ENCODE measurements at regions not wholly inside any gene's neighbourhood (a gene's known extent, or its start where the extent isn't known, plus 50 kb on each side); places are given as distances from the start of the nearest gene placed in this dataset.

DNA sequence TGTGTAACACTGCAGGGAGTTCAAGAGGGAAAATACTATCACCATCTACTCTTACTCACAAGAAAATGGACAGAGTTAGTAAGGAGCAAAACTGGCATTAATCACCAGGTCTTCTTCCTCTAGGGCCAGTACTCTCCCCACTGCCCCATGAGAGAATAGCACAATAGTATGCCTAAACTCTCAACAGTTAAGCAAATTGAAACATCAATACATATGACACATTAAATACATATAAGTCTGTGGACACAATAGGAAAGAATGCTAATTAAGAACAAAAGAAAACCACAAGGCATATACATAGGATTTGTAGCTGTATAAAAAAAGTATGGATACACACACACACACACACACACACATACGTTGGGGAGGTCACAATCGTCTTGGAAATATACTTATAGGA, 197.9 kb upstream of the BDNF start:
- intact Hi-C loops (cut with DNase I; ENCODE audit: low total_unique reads) = no loop called here
- Histone ChIP-seq H3K9me3 (no peaks in the 10 kb centered on the region), H3K4me1 (no peaks in the 10 kb centered on the region), H3K27ac (no peak overlapping the region), H3K4me3 (no peak overlapping the region), H3K36me3 (ENCODE audit: low read depth, missing control alignments) (no peaks in the 10 kb centered on the region), H3K27me3 (no peaks in the 10 kb centered on the region)
- no peak for DNase-seq
- WGBS, 2 donors = 80 to 86% methylated on average over 2 of the region's 2 CpGs
- TF ChIP-seq POLR2A (IDR thresholded peaks at IDR 0.05) = no peak
- TF ChIP-seq, protein P1, sequence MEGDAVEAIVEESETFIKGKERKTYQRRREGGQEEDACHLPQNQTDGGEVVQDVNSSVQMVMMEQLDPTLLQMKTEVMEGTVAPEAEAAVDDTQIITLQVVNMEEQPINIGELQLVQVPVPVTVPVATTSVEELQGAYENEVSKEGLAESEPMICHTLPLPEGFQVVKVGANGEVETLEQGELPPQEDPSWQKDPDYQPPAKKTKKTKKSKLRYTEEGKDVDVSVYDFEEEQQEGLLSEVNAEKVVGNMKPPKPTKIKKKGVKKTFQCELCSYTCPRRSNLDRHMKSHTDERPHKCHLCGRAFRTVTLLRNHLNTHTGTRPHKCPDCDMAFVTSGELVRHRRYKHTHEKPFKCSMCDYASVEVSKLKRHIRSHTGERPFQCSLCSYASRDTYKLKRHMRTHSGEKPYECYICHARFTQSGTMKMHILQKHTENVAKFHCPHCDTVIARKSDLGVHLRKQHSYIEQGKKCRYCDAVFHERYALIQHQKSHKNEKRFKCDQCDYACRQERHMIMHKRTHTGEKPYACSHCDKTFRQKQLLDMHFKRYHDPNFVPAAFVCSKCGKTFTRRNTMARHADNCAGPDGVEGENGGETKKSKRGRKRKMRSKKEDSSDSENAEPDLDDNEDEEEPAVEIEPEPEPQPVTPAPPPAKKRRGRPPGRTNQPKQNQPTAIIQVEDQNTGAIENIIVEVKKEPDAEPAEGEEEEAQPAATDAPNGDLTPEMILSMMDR (IDR thresholded peaks at IDR 0.05) = no peak

DNA sequence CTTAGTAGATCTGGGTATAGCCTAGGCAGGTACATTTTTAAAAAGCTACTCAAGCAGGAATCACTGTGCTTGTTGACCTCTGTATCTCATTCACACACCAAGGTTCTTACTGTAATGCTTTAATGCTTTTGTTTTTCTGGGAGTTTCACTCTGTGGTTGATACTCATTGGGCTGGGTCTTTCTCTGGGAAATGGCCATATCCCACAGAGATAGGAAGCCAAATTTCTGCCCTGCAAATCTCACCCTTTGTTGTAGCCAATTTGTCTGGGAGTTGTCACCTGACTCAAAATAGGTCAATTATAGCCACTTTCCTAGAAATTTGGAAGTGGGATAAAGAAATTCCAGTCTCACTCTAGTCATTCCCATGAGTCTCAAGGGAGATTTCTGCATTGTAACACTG, 195.8 kb upstream of the BDNF start:
- intact Hi-C loops (cut with DNase I; ENCODE audit: low total_unique reads) = no loop called here
- no peaks in the 10 kb centered on the region for H3K27me3 ChIP-seq
- no peak overlapping the region for H3K27ac ChIP-seq
- H3K4me3 ChIP-seq = no peak overlapping the region
- TF ChIP-seq POLR2A (IDR thresholded peaks at IDR 0.05) = no peak
- TF ChIP-seq, protein P1 (IDR thresholded peaks at IDR 0.05) = no peak
- H3K36me3 ChIP-seq (ENCODE audit: low read depth, missing control alignments) = no peaks in the 10 kb centered on the region
- H3K4me1 ChIP-seq = no peaks in the 10 kb centered on the region
- no peaks in the 10 kb centered on the region for H3K9me3 ChIP-seq
- no peak for DNase-seq

DNA sequence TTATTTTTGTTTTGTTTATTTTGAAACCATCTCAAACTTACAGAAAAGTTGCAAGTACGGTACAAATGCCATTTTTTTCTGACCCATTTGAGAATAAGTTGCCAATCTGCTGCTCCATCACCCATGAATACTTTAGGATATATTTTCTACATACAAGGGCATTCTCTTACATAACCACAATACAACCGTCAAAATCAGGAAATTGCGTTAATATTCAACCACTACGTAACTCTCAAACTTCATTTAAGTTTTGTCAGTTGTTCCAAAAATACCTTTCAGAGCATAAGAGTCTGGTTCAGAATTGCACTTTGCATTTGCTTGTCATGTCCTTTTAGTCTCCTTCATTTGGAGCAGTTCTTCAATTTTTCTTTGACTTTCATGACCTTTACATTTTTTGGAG, 194.3 kb upstream of the BDNF start:
- WGBS, 2 donors = 78 to 82% methylated on average over 4 of the region's 4 CpGs
- no peak overlapping the region for H3K27ac ChIP-seq
- TF ChIP-seq, protein P1 (IDR thresholded peaks at IDR 0.05) = no peak

DNA sequence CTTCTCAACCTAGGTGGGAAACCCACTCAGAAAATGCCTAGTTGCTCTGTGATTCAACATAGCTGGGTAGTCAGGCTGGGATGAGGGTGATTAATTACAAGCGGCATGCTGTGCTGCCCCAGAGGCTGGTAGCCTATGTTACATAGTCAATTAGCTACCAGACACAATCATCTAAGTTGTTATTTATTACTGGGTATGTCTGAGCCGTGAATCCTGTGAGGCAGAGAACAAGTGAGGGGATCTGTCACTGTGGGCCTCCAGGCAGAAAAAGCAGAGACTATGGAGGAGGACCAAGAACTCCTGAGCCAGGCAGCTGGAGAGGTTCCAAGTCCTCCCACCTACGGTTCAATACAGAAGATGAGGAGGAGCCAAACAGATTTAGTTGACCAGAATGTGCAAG, 186.6 kb upstream of the BDNF start:
- WGBS, 2 donors = 31 to 55% methylated on average over 3 of the region's 3 CpGs
- Histone ChIP-seq H3K36me3 (ENCODE audit: low read depth, missing control alignments) (no peaks in the 10 kb centered on the region), H3K27me3 (no peaks in the 10 kb centered on the region), H3K4me3 (no peak overlapping the region), H3K27ac (no peak overlapping the region), H3K9me3 (no peaks in the 10 kb centered on the region), H3K4me1 (no peaks in the 10 kb centered on the region)
- DNase-seq = no peak
- intact Hi-C loops (cut with DNase I; ENCODE audit: low total_unique reads) = no loop called here
- TF ChIP-seq POLR2A (IDR thresholded peaks at IDR 0.05) = no peak
- TF ChIP-seq, protein P1 (IDR thresholded peaks at IDR 0.05) = no peak

More for the DNA sequence above, 194.3 kb upstream of the BDNF start:
- intact Hi-C loops (cut with DNase I; ENCODE audit: low total_unique reads) = no loop called here
- Histone ChIP-seq H3K4me3 (no peak overlapping the region), H3K27me3 (no peaks in the 10 kb centered on the region), H3K36me3 (ENCODE audit: low read depth, missing control alignments) (no peaks in the 10 kb centered on the region), H3K4me1 (no peaks in the 10 kb centered on the region), H3K9me3 (no peaks in the 10 kb centered on the region)
- no peak for DNase-seq

DNA sequence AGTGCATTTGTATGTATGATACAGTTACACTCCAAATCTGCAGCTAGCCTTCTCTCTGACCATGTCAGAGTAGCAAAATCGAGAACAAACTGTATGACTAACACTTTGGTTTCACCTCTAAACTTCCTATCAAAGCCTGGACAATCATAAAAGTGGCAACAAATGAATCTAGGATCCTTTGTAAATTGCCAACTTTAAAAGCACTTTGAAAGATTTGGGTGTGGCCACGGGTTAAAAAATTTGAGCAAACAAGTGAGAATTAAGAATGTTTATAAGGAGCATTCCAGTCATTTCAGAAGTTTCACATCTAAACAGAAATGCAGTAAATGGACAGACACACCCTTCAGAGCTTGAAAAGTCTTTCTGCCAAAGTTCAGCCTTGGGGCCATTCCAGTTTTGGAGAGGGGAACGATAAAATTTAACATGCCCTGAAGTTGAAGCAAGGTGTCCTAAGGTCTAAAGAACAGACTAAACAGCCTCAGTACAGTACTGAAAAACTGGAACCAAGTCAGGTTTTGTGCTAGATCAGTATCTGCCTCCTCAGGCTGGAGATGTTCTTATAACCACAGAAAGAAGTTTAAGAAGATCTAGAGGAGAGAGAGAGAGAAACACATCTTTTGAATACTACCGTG, 181.9 kb upstream of the BDNF start:
- no peak overlapping the region for H3K27ac ChIP-seq
- H3K27me3 ChIP-seq = no peaks in the 10 kb centered on the region
- intact Hi-C loops (cut with DNase I; ENCODE audit: low total_unique reads) = no loop called here
- WGBS, 2 donors = 81 to 82% methylated on average over 4 of the region's 4 CpGs
- no peaks in the 10 kb centered on the region for H3K36me3 ChIP-seq (ENCODE audit: low read depth, missing control alignments)
- TF ChIP-seq, protein P1 (IDR thresholded peaks at IDR 0.05) = no peak
- no peak for TF ChIP-seq POLR2A (IDR thresholded peaks at IDR 0.05)
- H3K4me1 ChIP-seq = no peaks in the 10 kb centered on the region
- no peaks in the 10 kb centered on the region for H3K9me3 ChIP-seq
- DNase-seq = no peak
- H3K4me3 ChIP-seq = no peak overlapping the region

Measured in testis (tissue), 2 donors.